LNCAP (cell line): ENCODE measurements at regions not wholly inside any gene's neighbourhood (a gene's known extent, or its start where the extent isn't known, plus 50 kb on each side); places are given as distances from the start of the nearest gene placed in this dataset.

Experiments used
- TF ChIP-seq, protein P1 (sequence below): fragments of 450-650 bp; IDR thresholded peaks from 2 replicates; pipeline ENCODE4 v1.5.1; 2017; ENCODE audit warnings: mild to moderate bottlenecking

DNA sequence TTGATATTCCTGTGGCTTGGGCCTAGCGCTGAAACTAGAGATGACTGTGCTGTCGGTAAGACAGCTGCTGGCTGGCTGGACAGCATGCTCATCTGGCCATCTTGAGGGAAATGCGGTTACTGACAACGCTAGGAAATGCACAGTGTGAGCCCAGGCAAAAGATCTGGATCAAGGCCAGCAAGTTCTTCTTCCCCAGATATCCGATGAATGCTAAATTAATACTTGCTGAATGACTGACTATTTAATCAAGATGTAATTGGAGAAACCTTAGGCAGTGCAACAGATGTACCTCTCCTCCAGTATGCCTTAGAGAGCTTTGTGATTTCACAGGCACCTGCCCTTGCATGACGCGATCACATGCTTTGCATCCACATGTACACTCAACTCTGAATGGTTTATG, 659.1 kb downstream of the EFNA5 start:
- TF ChIP-seq, protein P1, sequence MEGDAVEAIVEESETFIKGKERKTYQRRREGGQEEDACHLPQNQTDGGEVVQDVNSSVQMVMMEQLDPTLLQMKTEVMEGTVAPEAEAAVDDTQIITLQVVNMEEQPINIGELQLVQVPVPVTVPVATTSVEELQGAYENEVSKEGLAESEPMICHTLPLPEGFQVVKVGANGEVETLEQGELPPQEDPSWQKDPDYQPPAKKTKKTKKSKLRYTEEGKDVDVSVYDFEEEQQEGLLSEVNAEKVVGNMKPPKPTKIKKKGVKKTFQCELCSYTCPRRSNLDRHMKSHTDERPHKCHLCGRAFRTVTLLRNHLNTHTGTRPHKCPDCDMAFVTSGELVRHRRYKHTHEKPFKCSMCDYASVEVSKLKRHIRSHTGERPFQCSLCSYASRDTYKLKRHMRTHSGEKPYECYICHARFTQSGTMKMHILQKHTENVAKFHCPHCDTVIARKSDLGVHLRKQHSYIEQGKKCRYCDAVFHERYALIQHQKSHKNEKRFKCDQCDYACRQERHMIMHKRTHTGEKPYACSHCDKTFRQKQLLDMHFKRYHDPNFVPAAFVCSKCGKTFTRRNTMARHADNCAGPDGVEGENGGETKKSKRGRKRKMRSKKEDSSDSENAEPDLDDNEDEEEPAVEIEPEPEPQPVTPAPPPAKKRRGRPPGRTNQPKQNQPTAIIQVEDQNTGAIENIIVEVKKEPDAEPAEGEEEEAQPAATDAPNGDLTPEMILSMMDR = no peak

GRCh38 chr5:107010060-107010459, 660.7 kb downstream of the EFNA5 start:
- TF ChIP-seq, protein P1 = no peak

GRCh38 chr5:107005653-107006052, 665.1 kb downstream of the EFNA5 start:
- TF ChIP-seq, protein P1 = no peak

GRCh38 chr5:107005161-107005560, 665.6 kb downstream of the EFNA5 start:
- TF ChIP-seq, protein P1 = no peak

- TF ChIP-seq, protein P1 = no peak
Observed at GRCh38 chr5:107002115-107002514, 668.6 kb downstream of the EFNA5 start.

GRCh38 chr5:106986006-106986405, 684.7 kb downstream of the EFNA5 start:
- TF ChIP-seq, protein P1 = no peak

DNA sequence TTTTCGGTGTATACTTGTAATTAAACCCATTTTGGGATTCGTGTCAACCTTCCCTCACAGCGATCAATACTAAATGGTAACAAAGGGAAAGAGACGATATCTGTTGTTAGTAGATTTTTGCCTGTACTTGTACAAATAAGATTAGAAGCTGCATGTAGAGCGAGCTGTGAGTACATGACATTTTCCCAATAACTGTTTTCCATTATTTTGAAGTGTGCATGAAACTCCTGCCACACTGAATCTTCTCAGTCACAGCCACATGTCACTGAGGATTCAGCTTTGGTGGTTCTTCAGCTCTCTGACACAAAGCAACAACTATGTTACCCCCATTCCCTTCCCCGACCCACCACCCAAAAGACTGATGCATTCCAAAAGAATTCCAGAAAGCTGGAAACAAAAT, 685.6 kb downstream of the EFNA5 start:
- TF ChIP-seq, protein P1 = no peak

- TF ChIP-seq, protein P1 = no peak
Observed at GRCh38 chr5:106976363-106976762, 694.4 kb downstream of the EFNA5 start.
